HG03575 (cell line): ENCODE measurements at regions not wholly inside any gene's neighbourhood (a gene's known extent, or its start where the extent isn't known, plus 50 kb on each side); places are given as distances from the start of the nearest gene placed in this dataset.

Experiments
- ATAC-seq: cut with Tn5 transposase; IDR thresholded peaks from one replicate; pipeline ENCODE4 v1.9.1; 2021; ENCODE audit not compliant: unreplicated experiment, insufficient number of reproducible peaks, low FRiP score; ENCODE audit errors: extremely low read depth

DNA sequence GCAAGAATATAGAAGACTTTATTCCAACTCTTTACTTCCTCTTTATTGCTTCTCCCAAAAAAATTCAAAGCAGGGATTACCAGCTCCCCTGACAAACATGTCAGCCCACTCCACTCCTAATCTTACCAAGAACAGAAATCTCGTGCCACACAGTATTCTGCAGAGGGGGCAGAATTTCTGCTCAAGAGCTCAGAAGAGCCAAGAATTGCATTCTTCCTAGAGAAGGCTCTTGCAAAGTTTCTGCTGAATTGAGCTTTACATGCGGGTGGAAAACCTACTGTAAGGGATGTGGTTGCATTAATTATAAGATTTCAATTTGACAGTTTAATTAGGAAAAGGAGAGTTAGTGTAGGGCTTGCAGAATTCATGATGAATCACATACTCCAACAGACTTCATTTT, 428.5 kb downstream of the CETN3 start:
- ATAC-seq: no peak

DNA sequence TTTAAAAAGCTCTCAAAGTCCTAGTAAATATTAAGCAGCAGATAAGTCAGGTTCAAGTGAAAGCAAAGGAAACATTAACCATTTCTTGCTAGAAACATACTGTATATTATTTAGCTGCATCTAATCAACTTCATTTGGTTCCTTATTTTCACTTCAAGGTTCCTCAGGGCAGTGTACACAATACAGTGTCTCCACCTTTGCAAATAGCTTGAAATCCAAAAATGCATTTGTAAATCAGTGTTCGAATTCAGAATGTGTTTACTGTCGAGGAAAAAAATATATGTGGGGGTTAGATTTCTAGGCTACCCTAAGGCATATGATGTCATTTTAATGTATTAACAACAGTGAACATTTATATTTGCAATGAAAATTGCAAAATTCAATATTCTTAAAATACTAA, 436.0 kb downstream of the CETN3 start:
- no peak for ATAC-seq

DNA sequence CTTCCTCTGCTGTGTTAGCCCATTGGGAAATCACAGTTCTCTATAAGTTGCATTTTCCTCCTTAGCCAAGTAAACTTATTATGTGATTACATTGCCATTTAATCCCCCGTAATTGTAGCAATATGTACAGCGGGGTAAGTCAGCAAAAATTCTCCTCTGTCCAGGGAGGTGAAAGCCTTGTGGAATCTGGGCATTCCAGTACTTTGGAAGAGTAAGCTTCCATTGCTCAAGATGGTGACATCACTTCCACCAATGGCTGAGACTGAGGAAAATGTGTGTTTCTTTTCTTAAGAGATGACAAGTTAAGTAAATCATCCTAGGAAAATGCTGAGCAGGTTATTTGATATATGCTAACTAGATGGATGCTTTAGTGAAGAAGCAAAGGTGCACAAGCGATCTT, 436.7 kb downstream of the CETN3 start:
- no peak for ATAC-seq

DNA sequence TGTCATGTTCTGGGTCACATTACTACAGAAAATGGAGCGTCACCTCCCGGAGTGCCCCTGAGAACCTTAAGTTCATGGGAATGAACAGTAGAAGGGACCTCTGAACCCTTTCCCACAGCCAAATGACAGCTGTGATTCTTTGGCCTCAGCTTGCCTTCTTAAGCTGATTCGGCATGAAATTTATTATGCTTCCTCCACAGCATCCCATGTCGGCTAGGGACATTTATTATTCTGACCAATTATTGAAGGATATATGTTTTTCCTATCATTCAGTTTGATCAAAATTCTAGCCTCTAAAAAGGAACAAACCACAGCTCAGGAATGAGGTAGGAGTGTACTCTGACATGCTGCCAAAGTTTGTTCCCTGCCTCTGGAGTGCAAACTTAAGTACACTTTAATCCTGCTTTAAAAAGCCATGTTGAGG, 440.6 kb downstream of the CETN3 start:
- no peak for ATAC-seq

DNA sequence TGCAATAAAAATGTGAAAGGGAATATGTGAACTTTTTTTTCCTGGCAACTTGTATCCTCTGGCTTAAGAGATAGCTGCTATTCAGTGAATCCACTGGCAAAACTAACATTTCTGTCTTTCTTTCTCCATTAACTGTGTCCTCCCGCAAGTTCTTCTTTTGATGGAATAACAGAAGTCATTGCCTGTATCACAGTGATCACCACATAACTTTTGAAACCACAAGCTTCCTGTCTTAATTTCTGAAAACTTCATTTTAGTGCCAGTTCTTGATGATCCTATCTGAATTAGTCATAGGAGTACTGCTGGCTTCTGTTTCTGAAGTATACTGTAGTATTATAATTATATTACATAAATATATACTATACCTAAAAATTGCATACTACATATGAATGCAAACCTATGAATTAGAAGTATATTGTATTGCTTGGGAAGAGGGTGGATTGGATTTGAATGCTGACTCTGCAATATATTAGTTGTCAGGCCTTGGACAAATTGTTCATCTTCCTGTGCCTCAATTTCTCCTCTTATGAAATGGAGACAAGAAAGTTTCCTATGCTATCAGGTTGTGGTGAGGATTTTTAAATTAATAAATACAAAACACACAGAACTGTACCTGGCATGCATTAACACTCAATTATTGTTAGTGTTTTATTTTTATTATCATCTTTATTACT, 441.6 kb downstream of the CETN3 start:
- ATAC-seq: no peak

DNA sequence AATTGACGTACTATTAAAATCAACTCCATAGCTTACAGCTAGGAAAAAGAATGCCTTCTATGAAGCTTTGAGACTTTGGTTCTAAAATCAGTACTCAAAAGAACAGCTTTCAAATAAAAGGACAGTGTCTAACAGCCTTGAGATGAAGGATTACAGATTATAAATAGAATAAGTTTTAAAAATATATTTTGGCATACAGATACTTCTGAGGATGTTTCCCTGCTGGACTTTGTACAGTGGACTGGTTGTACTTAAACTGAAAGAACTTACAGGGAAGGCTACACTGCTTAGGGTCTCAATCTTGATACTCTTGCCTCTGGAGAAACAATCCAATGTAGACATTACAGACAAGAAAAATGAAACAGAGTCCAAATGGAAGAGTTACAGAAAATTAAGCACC, 452.7 kb downstream of the CETN3 start:
- no peak for ATAC-seq

DNA sequence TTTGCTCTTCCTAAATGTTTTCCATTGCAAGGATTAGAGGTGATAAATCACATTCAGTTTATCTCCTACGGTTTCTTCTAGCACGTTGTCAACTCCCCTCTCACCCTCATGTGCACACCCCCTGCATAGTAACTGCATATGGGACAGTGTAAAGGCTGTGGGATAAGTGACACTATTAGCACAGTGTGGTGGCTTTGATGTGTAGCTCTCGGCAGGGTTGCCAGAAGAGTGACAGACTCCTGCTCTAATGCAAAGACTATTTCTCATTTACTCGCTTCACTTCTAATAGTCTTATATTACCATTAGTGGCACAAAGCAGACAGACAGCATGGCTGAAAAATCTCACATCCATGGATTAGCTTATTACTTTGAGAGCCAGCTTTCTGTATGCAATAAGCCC, 454.6 kb downstream of the CETN3 start:
- ATAC-seq: no peak

DNA sequence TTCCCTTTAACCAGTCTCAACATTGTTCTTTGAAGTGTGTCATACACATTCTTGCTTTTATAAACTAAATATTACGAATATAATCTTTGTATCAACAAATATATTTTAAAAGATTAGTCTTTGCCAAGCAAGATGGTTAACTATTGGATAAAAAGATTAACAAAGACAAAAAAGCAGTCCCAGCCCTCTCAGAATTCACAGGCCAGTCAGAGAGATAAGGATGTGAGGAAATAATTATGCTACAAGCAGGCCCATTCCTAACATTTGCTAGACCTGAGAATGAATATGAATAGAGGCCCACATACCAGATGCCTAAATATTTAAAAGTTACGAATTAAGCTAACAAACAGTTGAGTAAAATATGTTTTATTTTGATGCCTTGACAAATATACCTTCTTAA, 457.7 kb downstream of the CETN3 start:
- ATAC-seq: no peak

DNA sequence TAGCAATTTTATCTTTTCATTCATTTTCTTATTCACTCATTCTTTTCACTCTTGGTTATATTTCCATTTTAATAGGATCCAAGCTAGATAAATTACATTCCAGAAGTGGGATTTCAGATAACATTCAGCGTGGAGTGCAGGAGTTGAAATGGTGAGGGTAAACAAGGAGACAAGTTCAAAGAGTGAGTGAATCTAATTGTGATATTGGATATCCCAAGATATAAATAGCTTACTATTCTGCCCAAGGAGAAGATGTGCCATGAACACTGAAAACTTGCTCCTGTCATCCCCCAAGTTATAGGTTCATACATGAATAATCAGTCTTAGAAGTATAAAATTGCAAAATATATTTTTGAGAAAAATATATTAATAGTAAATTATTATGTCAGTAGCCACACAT, 459.3 kb downstream of the CETN3 start:
- ATAC-seq: no peak

DNA sequence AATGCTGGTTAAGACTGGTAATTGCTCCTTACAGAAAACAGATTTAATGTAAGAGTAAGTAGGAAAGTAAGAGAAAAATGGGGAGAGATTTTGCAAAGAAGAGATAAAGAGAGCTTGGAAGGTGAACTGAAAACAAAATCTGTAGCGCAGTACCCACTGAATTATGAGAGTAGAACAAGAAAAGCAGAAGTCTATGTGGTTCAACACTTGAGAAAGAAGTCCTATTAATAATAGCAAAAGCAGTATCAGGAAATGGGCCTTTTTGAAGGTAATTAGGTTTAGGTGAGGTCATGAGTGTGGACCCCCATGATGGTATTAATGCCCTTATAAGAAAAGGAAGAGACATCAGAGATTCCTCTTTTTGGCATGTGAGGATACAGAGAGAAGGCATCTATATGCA, 460.6 kb downstream of the CETN3 start:
- ATAC-seq: no peak

DNA sequence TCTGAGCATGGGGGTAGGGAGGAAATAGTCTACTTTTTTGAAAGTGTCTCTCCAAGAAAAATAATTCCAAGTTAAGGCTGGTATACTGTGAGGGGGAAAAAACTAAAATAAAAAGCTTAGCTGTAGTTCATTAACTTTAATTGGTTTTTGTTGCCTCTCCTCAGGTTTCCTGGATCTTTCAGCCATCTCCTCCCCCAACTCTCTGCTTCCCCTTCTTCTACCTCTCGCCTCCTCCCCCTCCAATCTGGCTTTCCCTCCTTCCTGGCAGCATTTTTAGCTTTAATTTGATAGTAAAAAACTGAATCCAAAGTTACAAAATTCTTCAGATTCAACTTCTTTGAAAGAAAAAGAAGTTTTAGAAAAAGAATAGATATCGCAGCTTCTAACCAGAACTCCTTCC, 462.6 kb downstream of the CETN3 start:
- ATAC-seq: no peak

DNA sequence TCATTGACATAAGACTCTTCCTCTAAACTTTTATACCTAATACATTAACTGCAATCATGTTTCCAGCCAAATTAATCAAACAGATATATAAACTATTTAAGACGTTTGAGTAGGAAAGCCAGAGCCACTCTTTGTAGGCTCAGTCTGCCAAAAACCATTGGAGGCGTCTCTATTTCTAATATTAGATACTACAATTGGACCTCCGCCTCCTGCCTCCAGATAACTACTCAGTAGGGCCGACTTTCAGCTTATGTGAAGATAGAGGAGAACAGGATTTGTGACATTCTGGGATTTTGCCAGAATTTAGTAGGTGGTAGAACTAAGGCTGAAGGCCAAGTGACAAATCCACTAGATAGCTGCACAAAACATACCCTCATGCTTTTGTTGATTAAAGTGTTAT, 463.0 kb downstream of the CETN3 start:
- no peak for ATAC-seq

DNA sequence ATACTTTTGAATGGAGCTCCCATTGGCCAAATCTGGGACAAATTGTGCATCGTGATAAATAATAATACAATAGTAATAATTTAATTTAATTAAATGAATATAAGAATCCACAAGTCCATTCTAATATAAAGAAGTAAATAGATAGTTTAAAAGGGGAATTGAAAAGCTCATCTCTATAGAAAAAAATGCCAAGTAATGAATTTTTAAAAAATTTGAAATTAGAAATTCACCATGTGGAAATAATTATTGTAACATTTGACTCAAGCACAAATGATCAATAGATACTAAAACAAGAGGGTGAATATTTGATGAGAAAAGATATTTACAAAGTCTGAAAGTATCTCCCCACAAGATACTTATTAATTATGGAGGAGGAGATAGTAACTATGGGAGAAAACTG, 467.4 kb downstream of the CETN3 start:
- no peak for ATAC-seq

DNA sequence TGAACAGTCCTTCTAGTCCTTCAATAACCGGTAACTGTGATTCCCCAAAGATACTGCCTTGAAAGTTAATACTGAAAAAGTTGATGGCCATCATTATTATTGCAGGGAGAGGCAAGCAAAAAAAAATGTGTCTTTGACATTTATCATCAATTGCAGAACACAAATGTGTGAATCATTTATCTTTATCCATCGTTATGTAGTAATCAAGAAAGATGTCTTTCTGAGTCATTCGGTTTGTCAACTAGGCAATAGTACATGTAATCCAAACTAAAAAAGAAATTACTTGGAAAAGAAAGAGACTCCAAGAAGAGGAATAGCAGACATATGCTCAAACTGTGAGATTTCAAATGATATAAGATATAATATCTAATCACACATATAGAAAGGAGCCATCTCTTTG, 473.0 kb downstream of the CETN3 start:
- ATAC-seq: no peak

DNA sequence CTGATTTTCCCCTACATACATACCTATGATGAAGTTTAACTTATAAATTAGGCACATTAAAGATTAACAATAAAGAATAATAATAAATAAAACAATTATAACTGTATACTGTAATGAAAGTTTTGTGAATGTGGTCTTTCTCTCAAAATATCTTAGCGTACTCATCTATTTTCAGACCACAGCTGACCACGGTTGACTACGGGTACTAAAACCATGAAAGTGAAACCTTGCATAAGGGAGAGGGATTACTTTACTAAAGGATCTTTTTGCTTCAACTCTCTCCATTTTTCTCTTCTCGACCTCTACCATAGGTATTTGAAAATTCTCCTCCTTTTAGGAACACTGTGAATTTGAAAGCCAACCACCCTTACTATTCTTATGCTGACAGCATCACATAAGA, 475.5 kb downstream of the CETN3 start:
- ATAC-seq: no peak

DNA sequence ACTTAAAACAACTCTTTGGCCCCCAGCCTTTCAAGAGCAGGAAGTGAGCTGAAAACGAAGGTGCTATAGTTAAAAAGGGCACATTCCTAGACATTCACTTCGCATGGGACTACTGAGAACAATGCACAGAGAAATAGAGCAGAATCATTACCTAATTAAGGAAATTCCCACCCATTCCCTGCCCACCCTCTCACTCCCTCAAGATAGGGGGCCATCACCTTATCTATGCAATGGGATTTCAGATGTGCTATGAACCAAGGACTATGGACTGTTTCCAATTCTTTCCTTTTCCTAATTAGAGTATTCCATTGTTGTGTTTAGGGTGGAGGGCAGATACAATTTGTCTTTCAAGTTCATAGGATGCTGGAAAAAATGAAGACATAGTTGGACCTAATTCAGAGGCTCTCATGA, 476.8 kb downstream of the CETN3 start:
- no peak for ATAC-seq

DNA sequence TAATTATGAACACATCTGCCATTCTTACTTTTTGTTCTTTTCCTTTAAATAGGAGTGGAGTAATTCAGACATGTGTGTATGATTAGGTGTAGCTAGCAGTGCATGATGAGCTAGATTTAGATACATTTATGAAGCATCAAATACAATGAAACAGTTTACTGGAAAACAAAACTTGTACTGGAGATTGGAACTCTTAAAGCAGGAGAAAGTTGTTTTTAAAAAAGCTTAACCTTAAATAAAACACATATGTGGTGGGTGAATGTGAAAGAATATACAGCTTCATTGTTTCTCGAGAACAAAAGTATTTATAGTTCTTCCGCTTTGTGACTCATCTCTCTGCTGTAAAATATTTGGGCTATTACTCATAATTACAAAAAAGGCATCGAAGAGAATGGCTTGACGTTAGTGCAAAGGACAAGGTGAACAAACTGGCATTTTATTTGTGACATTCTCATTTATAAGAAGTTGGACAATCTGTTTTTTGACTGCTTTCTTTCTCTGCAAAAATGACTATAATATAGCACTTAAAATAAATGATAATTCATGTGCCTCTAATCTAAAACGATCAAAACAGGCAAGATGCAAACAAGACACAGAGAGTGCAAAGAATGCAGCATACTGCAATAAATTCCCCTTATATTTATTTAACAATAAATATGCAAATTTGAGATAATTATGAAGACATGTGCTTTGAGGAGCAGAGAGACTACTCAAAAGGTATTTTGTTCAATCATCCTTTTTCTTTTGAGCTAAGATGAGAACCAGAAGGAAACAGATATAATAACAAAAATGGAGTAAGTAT, 478.8 kb downstream of the CETN3 start:
- ATAC-seq: peak; percentile 77

DNA sequence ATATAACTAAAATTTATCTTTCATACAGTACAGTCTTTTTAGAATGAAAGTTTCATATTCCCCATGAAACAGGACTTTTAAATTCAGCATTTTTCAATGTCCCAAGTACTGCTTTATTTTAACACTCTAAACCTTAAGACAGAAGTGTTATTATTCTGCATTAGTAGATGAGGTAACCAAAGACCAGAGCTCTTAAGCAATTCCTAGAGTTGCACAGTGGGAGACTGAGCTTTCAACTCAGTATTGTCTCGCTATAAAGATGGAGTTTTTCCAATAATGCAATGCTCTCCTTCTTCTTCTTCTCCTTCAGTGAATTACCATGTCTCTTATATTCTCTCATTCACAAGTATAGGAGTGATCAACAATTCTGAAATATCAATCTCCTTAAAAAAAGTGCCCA, 479.7 kb downstream of the CETN3 start:
- ATAC-seq: no peak

DNA sequence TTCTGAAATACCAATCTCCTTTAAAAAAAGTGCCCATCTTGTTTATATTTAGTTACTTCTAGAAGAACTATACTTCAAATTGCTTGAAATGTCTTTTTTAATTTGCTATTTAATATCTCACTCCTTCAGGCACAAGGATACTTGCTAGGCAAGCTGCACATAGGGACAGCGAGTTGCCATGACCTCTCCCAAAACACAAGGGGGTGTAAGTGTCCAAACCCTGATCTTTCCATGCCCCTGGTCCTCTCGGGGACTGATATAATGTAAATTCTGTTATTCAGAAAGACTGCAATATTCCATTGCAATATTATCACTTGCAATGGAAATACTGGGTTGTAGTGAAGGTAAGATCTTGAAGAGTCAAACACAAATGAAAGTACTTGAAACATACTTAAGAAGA, 480.4 kb downstream of the CETN3 start:
- no peak for ATAC-seq

DNA sequence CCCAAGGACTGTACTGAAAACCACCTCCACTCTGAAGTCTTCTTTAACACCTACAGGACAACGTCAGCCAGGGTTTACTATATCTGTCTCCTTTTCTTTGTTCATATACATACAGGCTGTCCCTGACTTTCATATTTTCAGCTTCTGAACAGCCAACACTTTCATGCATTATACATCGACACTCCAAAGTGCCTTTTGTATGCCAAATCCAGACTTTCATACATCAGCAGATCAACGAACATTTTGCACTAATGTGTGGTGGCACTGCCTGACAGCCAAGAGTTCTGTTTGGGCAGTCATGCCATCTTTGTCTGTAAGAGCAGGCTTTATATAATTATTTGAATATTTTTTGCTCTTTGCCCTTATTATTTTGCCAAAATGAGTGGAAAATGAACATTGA, 487.4 kb downstream of the CETN3 start:
- no peak for ATAC-seq

DNA sequence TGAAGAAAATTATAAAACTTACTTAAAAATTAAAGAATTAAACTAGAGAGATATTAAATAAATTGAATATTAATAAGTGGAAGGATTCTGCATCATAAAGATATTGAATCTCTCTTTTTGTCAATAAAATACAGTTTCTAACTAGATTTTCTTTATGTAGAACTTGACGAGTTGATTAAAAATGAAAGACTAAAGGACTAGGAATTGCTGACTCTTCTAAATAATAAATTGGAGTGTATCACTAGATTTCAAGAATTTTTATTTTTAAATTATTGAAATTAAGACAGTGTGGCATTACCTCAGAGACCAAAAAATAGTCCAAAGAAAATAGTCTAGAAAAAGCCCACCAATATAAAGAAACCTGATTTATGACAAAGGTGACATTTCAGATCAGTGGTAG, 492.4 kb downstream of the CETN3 start:
- no peak for ATAC-seq
